Upper lobe of left lung (tissue), 6 donors: ENCODE measurements at regions not wholly inside any gene's neighbourhood (a gene's known extent, or its start where the extent isn't known, plus 50 kb on each side); places are given as distances from the start of the nearest gene placed in this dataset.

ENCODE experiments used
- ATAC-seq, 2 donors: fragments of 200-7000 bp; cut with Tn5 transposase; one replicate each; pipeline ENCODE4 v1.9.1; 2022; ENCODE audit warnings: mild to moderate bottlenecking in 2 of 2, moderate library complexity in 2 of 2; ENCODE audit not compliant: low FRiP score in 2 of 2
- DNase-seq, 2 donors: peaks; one replicate each; pipeline ENCODE4 v3.0.0-alpha.2; 2019 to 2020
- H3K27ac ChIP-seq, 4 donors: fragments of 200-600 bp; sonication (generic); one replicate each; pipeline ENCODE4 v1.5.1; 2016 to 2019
- H3K27me3 ChIP-seq, 4 donors: fragments of 200-600 bp; sonication (generic); one replicate each; pipeline ENCODE4 v1.5.1; 2017 to 2019
- H3K36me3 ChIP-seq, 4 donors: fragments of 200-600 bp; sonication (generic); one replicate each; pipeline ENCODE4 v1.5.1; 2016 to 2019
- H3K4me1 ChIP-seq, 4 donors: fragments of 200-600 bp; sonication (generic); one replicate each; pipeline ENCODE4 v1.5.1; 2018 to 2019
- H3K4me3 ChIP-seq, 4 donors: fragments of 200-600 bp; sonication (generic); one replicate each; pipeline ENCODE4 v1.5.1; 2017 to 2019; ENCODE audit warnings: mild to moderate bottlenecking in 2 of 4, moderate library complexity in 1 of 4
- H3K9me3 ChIP-seq, 4 donors: fragments of 200-600 bp; sonication (generic); one replicate each; pipeline ENCODE4 v1.5.1; 2018 to 2019
- EP300 ChIP-seq, 4 donors: sonication (generic); formaldehyde crosslinking; IDR thresholded peaks; one replicate each; pipeline ENCODE4 v1.5.1; 2017; ENCODE audit warnings: antibody characterized with exemption in 4 of 4, control low read depth in 2 of 4
- POLR2A ChIP-seq, 4 donors: fragments of 450-650 bp; IDR thresholded peaks; one replicate each; pipeline ENCODE4 v1.5.1; 2016 to 2017; ENCODE audit warnings: antibody characterized with exemption in 4 of 4, mild to moderate bottlenecking in 2 of 4
- POLR2AphosphoS5 ChIP-seq, 2 donors: sonication (generic); formaldehyde crosslinking; IDR thresholded peaks; one replicate each; pipeline ENCODE4 v1.5.1; 2017; ENCODE audit warnings: antibody characterized with exemption in 2 of 2
- WGBS, 2 donors: methylation state at CpG; one replicate each; pipeline ENCODE4 v1.1.5; 2017 to 2018; 5-methylcytosine and 5-hydroxymethylcytosine counted together
- TF ChIP-seq, protein P1 (sequence below), 6 experiments: fragments of 450-650 bp in 4 of 6; fragments of 200-600 bp in 2 of 6; sonication (generic) in 2 of 6; IDR thresholded peaks; one replicate each; pipeline ENCODE4 v1.5.1; 2016 to 2019; ENCODE audit warnings: antibody characterized with exemption in 6 of 6
- donor health status: DM: no; HTN: no; CAD: no; lungs with moderate emphysema.
- donor health status: DM: no; HTN: yes; CAD: no; lungs with severe emphysema.

DNA sequence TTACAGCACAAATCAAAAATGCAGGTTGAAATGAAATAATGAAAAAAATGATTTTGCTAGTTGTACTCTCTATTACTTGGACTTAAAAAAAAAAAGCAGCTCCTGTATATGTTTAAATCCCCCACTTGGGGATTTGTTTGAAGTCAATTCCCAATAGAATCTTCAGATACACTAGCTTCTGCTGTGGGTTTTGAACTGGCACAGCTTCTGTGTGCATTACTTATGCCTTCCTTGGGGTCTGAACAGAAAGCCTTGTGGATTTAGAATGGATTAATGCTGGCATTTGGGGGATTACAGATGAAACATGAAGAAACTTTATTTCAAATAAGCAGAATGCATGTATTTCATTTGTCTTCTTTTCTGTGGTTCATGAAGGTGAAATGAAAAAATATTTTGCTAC is 513.2 kb upstream of the TBL1XR1 start:
- H3K36me3 ChIP-seq: no peaks in the 10 kb centered on the region
- H3K4me1 ChIP-seq: peaks cover 0 to 3% (median 1%) of the 10 kb centered on the region in 4 donors
- no peaks in the 10 kb centered on the region for H3K9me3 ChIP-seq
- no peak overlapping the region for H3K27ac ChIP-seq
- TF ChIP-seq POLR2AphosphoS5 (IDR thresholded peaks at IDR 0.05) (no peak), POLR2A (IDR thresholded peaks at IDR 0.05) (no peak), EP300 (IDR thresholded peaks at IDR 0.05) (no peak)
- TF ChIP-seq, protein P1, sequence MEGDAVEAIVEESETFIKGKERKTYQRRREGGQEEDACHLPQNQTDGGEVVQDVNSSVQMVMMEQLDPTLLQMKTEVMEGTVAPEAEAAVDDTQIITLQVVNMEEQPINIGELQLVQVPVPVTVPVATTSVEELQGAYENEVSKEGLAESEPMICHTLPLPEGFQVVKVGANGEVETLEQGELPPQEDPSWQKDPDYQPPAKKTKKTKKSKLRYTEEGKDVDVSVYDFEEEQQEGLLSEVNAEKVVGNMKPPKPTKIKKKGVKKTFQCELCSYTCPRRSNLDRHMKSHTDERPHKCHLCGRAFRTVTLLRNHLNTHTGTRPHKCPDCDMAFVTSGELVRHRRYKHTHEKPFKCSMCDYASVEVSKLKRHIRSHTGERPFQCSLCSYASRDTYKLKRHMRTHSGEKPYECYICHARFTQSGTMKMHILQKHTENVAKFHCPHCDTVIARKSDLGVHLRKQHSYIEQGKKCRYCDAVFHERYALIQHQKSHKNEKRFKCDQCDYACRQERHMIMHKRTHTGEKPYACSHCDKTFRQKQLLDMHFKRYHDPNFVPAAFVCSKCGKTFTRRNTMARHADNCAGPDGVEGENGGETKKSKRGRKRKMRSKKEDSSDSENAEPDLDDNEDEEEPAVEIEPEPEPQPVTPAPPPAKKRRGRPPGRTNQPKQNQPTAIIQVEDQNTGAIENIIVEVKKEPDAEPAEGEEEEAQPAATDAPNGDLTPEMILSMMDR (IDR thresholded peaks at IDR 0.05): no peak
- ATAC-seq: no peak
- H3K27me3 ChIP-seq: no peaks in the 10 kb centered on the region
- H3K4me3 ChIP-seq: no peak overlapping the region
- no peak for DNase-seq

DNA sequence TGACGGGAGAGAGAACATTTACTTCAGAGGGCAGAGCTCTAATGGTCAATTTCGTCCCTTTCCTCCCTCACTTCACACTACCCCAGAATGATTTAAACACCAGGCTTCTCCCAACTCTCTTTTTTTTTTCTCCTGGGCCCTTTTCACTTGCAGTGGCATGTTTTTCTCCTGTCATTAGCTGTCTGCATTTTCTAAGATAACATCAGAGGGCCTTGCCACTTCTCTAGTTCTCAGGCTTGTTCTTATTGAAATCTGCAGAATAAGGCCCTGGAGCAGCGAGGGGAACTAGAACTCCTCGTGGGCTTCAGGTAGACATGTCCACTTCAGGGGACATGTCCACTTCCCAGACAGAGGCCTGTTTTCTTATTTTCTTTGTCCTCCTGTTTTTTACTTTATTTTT is 514.4 kb upstream of the TBL1XR1 start:
- no peaks in the 10 kb centered on the region for H3K27me3 ChIP-seq
- DNase-seq (no peak), ATAC-seq (no peak)
- WGBS, 2 donors: 83 to 90% methylated on average over 4 of the region's 4 CpGs
- H3K27ac ChIP-seq: no peak overlapping the region
- TF ChIP-seq, protein P1 (IDR thresholded peaks at IDR 0.05): no peak
- TF ChIP-seq EP300 (IDR thresholded peaks at IDR 0.05) (no peak), POLR2AphosphoS5 (IDR thresholded peaks at IDR 0.05) (no peak), POLR2A (IDR thresholded peaks at IDR 0.05) (no peak)
- no peaks in the 10 kb centered on the region for H3K36me3 ChIP-seq
- peaks cover 0 to 3% (median 0%) of the 10 kb centered on the region in 4 donors for H3K4me1 ChIP-seq
- no peaks in the 10 kb centered on the region for H3K9me3 ChIP-seq
- H3K4me3 ChIP-seq: no peak overlapping the region

DNA sequence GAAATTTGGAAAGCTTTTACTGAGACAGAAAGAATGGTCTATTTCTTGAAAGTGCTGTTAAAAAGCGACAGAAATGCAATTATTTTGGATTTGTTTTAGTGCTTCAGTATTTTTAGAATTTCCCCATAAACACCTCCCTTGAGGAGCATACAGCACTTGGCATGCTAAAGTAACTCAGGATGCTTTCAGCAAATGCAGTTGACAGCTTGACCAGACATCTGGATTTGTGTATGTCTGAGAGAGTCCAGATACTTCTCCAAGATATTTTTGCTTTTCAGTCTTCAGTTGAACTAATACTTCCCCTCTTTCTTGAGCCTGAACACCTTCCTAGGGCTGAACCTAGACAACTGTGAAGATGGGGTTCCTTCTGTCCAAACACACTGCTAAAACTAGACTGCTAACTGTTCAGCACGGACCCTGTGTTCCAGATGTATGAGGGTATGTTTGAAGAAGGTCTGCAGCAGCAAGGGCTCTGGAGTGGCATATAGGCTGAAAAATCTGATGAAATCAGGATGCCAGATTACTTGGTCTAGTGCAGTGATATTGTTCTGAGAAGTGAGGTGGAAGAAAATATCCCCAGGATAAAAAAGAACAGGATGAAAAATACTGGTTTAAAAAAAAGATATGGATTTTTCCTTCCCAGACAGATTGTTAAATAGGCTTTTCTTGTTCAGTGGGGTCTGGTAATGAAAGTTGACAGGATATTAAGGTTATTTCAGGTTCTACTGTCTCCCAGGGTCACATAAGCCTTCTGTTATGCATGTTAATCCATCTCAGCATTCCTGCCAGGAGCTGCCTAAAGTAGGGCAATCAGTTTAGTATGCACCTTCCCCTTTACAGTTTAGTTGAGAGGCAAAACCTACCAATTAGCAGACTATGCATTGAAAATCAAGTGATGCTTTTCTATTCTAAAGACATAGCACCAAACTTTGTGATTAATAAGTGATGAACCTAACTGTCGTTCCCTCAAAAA is 516.9 kb upstream of the TBL1XR1 start:
- Histone ChIP-seq H3K4me1 (peaks cover 0 to 3% (median 0%) of the 10 kb centered on the region in 4 donors), H3K27me3 (no peaks in the 10 kb centered on the region), H3K9me3 (no peaks in the 10 kb centered on the region), H3K27ac (no peak overlapping the region), H3K4me3 (no peak overlapping the region), H3K36me3 (no peaks in the 10 kb centered on the region)
- WGBS, 2 donors: 83 to 90% methylated on average over 3 of the region's 3 CpGs
- no peak for DNase-seq
- no peak for ATAC-seq
- TF ChIP-seq POLR2A (IDR thresholded peaks at IDR 0.05) (no peak), EP300 (IDR thresholded peaks at IDR 0.05) (no peak), POLR2AphosphoS5 (IDR thresholded peaks at IDR 0.05) (no peak)
- TF ChIP-seq, protein P1 (IDR thresholded peaks at IDR 0.05): no peak

DNA sequence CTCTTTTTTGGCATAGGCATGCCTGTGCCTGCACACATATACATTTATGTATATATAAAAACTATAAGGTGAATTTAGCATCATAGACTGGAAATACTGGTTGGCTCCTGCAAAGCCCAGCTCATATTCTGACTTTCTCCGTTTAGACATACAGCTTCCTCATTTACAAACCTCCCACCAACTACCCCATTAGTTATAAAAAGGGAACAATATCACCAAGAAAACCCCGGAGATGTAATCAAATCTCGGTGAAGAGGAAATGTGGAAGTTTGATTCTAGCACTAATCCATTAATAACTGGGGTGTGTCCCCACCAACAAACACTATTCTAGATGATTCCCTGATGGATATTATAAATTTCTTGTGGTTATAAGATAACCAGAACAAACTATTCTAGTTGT is 517.7 kb upstream of the TBL1XR1 start:
- no peak overlapping the region for H3K27ac ChIP-seq
- DNase-seq (no peak), ATAC-seq (peak in 1 of 2 donors; percentile 62)
- H3K27me3 ChIP-seq: no peaks in the 10 kb centered on the region
- 38 to 49% methylated on average over 3 of the region's 3 CpGs for WGBS, 2 donors
- TF ChIP-seq, protein P1 (IDR thresholded peaks at IDR 0.05): no peak
- TF ChIP-seq EP300 (IDR thresholded peaks at IDR 0.05): no peak
- no peak for TF ChIP-seq POLR2A (IDR thresholded peaks at IDR 0.05)
- TF ChIP-seq POLR2AphosphoS5 (IDR thresholded peaks at IDR 0.05): no peak
- no peaks in the 10 kb centered on the region for H3K9me3 ChIP-seq
- H3K36me3 ChIP-seq: no peaks in the 10 kb centered on the region
- no peak overlapping the region for H3K4me3 ChIP-seq
- peaks cover 0 to 3% (median 0%) of the 10 kb centered on the region in 4 donors for H3K4me1 ChIP-seq
